Neuron (in vitro differentiated cells): ENCODE measurements at regions not wholly inside any gene's neighbourhood (a gene's known extent, or its start where the extent isn't known, plus 50 kb on each side); places are given as distances from the start of the nearest gene placed in this dataset.

Source experiments
- H2AFZ ChIP-seq: one replicate; pipeline ENCODE4 v1.6.1; 2013; ENCODE audit warnings: low read depth, mild to moderate bottlenecking, inconsistent platforms, low read length, moderate library complexity
- H3K27me3 ChIP-seq: one replicate; pipeline ENCODE4 v1.6.1; 2013; ENCODE audit warnings: low read length; ENCODE audit not compliant: insufficient read depth
- H3K36me3 ChIP-seq: one replicate; pipeline ENCODE4 v1.6.1; 2013; ENCODE audit warnings: low read length; ENCODE audit not compliant: insufficient read depth
- H3K4me1 ChIP-seq: one replicate; pipeline ENCODE4 v1.6.1; 2013; ENCODE audit warnings: low read length; ENCODE audit not compliant: insufficient read depth
- H3K4me3 ChIP-seq: 2 replicates; pipeline ENCODE4 v1.5.1; 2013; ENCODE audit warnings: mild to moderate bottlenecking, low read length, moderate library complexity
- H3K9me3 ChIP-seq: one replicate; pipeline ENCODE4 v1.6.1; 2013; ENCODE audit warnings: low read length

GRCh38 chr2:15705310-15705709, 113.6 kb downstream of the DDX1 start:
- H3K4me3 ChIP-seq: no peak overlapping the region
- no peaks in the 10 kb centered on the region for H3K27me3 ChIP-seq
- no peaks in the 10 kb centered on the region for H3K36me3 ChIP-seq
- no peaks in the 10 kb centered on the region for H3K9me3 ChIP-seq
- H3K4me1 ChIP-seq: peaks cover 3% of the 10 kb centered on the region
- H2AFZ ChIP-seq: no peak overlapping the region

GRCh38 chr2:15705839-15706386, 114.2 kb downstream of the DDX1 start:
- Histone ChIP-seq H3K27me3 (no peaks in the 10 kb centered on the region), H3K36me3 (no peaks in the 10 kb centered on the region), H3K9me3 (no peaks in the 10 kb centered on the region), H2AFZ (no peak overlapping the region), H3K4me1 (peaks cover 3% of the 10 kb centered on the region), H3K4me3 (no peak overlapping the region)

- Histone ChIP-seq H3K4me1 (peaks cover 3% of the 10 kb centered on the region), H3K9me3 (no peaks in the 10 kb centered on the region), H2AFZ (no peak overlapping the region), H3K27me3 (no peaks in the 10 kb centered on the region), H3K4me3 (no peak overlapping the region), H3K36me3 (no peaks in the 10 kb centered on the region)
These were observed 114.8 kb downstream of the DDX1 start for GRCh38 chr2:15706424-15706823.

GRCh38 chr2:15706986-15707632, 115.4 kb downstream of the DDX1 start:
- H2AFZ ChIP-seq: no peak overlapping the region
- no peaks in the 10 kb centered on the region for H3K27me3 ChIP-seq
- no peaks in the 10 kb centered on the region for H3K9me3 ChIP-seq
- no peak overlapping the region for H3K4me3 ChIP-seq
- no peaks in the 10 kb centered on the region for H3K36me3 ChIP-seq
- peaks cover 3% of the 10 kb centered on the region for H3K4me1 ChIP-seq

- H3K4me3 ChIP-seq: no peak overlapping the region
- H3K27me3 ChIP-seq: no peaks in the 10 kb centered on the region
- H3K4me1 ChIP-seq: peaks cover 3% of the 10 kb centered on the region
- no peak overlapping the region for H2AFZ ChIP-seq
- no peaks in the 10 kb centered on the region for H3K36me3 ChIP-seq
- H3K9me3 ChIP-seq: no peaks in the 10 kb centered on the region
These were observed 116.5 kb downstream of the DDX1 start for GRCh38 chr2:15708161-15708560.

- Histone ChIP-seq H3K27me3 (no peaks in the 10 kb centered on the region), H3K4me1 (peaks cover 3% of the 10 kb centered on the region), H3K36me3 (no peaks in the 10 kb centered on the region), H3K4me3 (no peak overlapping the region), H2AFZ (peak overlapping the region; percentile 40), H3K9me3 (no peaks in the 10 kb centered on the region)
These were observed 117.5 kb downstream of the DDX1 start for GRCh38 chr2:15708865-15709820.

GRCh38 chr2:15711126-15711860, 119.6 kb downstream of the DDX1 start:
- Histone ChIP-seq H3K4me3 (no peak overlapping the region), H3K36me3 (no peaks in the 10 kb centered on the region), H2AFZ (no peak overlapping the region), H3K9me3 (no peaks in the 10 kb centered on the region), H3K27me3 (no peaks in the 10 kb centered on the region), H3K4me1 (peaks cover 3% of the 10 kb centered on the region)

- Histone ChIP-seq H3K9me3 (no peaks in the 10 kb centered on the region), H3K4me1 (peaks cover 3% of the 10 kb centered on the region), H3K4me3 (no peak overlapping the region), H2AFZ (no peak overlapping the region), H3K36me3 (no peaks in the 10 kb centered on the region), H3K27me3 (no peaks in the 10 kb centered on the region)
These were observed 121.1 kb downstream of the DDX1 start for GRCh38 chr2:15712551-15713342.

GRCh38 chr2:15713475-15713874, 121.8 kb downstream of the DDX1 start:
- H3K36me3 ChIP-seq: no peaks in the 10 kb centered on the region
- no peak overlapping the region for H3K4me3 ChIP-seq
- no peaks in the 10 kb centered on the region for H3K9me3 ChIP-seq
- H3K27me3 ChIP-seq: no peaks in the 10 kb centered on the region
- H2AFZ ChIP-seq: no peak overlapping the region
- peaks cover 3% of the 10 kb centered on the region for H3K4me1 ChIP-seq

- no peak overlapping the region for H2AFZ ChIP-seq
- H3K36me3 ChIP-seq: no peaks in the 10 kb centered on the region
- no peaks in the 10 kb centered on the region for H3K9me3 ChIP-seq
- peaks cover 3% of the 10 kb centered on the region for H3K4me1 ChIP-seq
- no peaks in the 10 kb centered on the region for H3K27me3 ChIP-seq
- no peak overlapping the region for H3K4me3 ChIP-seq
These were observed 122.3 kb downstream of the DDX1 start for GRCh38 chr2:15714002-15714401.

GRCh38 chr2:15714609-15715008, 122.9 kb downstream of the DDX1 start:
- H3K27me3 ChIP-seq: no peaks in the 10 kb centered on the region
- H3K9me3 ChIP-seq: no peaks in the 10 kb centered on the region
- H3K4me1 ChIP-seq: no peaks in the 10 kb centered on the region
- no peaks in the 10 kb centered on the region for H3K36me3 ChIP-seq
- no peak overlapping the region for H2AFZ ChIP-seq
- no peak overlapping the region for H3K4me3 ChIP-seq

- Histone ChIP-seq H3K4me1 (no peaks in the 10 kb centered on the region), H3K36me3 (no peaks in the 10 kb centered on the region), H2AFZ (no peak overlapping the region), H3K4me3 (no peak overlapping the region), H3K27me3 (no peaks in the 10 kb centered on the region), H3K9me3 (no peaks in the 10 kb centered on the region)
These were observed 123.9 kb downstream of the DDX1 start for GRCh38 chr2:15715596-15715995.
